Type B pancreatic cell (in vitro differentiated cells): ENCODE measurements at regions not wholly inside any gene's neighbourhood (a gene's known extent, or its start where the extent isn't known, plus 50 kb on each side); places are given as distances from the start of the nearest gene placed in this dataset.
"Not testable (repeated sequence)": the region's sequence is repeated elsewhere in the genome, so short reads cannot be mapped to it uniquely, and the experiment has no call there.

Source experiments
- DNase-seq: peaks from one replicate; pipeline ENCODE4 v3.0.0; 2021; ENCODE audit warnings: mixed read lengths; ENCODE audit not compliant: unreplicated experiment; ENCODE audit errors: extremely low spot score
- H3K27ac Mint-ChIP-seq: 2 replicates; pipeline ENCODE4 v1.8.0; 2021; ENCODE audit warnings: mild to moderate bottlenecking, mixed read lengths
- H3K27me3 Mint-ChIP-seq: 2 replicates; pipeline ENCODE4 v1.8.0; 2021; ENCODE audit warnings: mixed read lengths
- H3K36me3 Mint-ChIP-seq: 2 replicates; pipeline ENCODE4 v1.8.0; 2021; ENCODE audit warnings: mixed read lengths
- H3K4me1 Mint-ChIP-seq: one replicate; pipeline ENCODE4 v1.8.0; 2021; ENCODE audit warnings: mixed read lengths; ENCODE audit not compliant: unreplicated experiment
- H3K4me3 Mint-ChIP-seq: 2 replicates; pipeline ENCODE4 v1.8.0; 2021; ENCODE audit warnings: mild to moderate bottlenecking, mixed read lengths
- H3K9me3 Mint-ChIP-seq: 2 replicates; pipeline ENCODE4 v1.8.0; 2021; ENCODE audit warnings: mixed read lengths
- CTCF ChIP-seq: fragments of 200-600 bp; sonication (generic); conservative IDR thresholded peaks from 2 replicates; pipeline ENCODE4 v1.5.0; 2021; ENCODE audit warnings: antibody characterized with exemption, mild to moderate bottlenecking

GRCh38 chr20:54793291-54793992 is 318.0 kb downstream of the DOK5 start:
- no peaks in the 10 kb centered on the region for H3K36me3 Mint-ChIP-seq
- no peak overlapping the region for H3K27ac Mint-ChIP-seq
- no peak overlapping the region for H3K4me3 Mint-ChIP-seq

GRCh38 chr20:54792688-54793087 is 317.3 kb downstream of the DOK5 start:
- Mint-ChIP-seq H3K9me3 (no peaks in the 10 kb centered on the region), H3K36me3 (no peaks in the 10 kb centered on the region), H3K4me1 (peaks cover 6% of the 10 kb centered on the region), H3K4me3 (no peak overlapping the region), H3K27me3 (no peaks in the 10 kb centered on the region), H3K27ac (no peak overlapping the region)
- TF ChIP-seq CTCF = no peak
- no peak for DNase-seq

More at GRCh38 chr20:54793291-54793992, 318.0 kb downstream of the DOK5 start:
- no peak for DNase-seq
- Mint-ChIP-seq H3K4me1 (peaks cover 6% of the 10 kb centered on the region), H3K9me3 (no peaks in the 10 kb centered on the region), H3K27me3 (no peaks in the 10 kb centered on the region)
- no peak for TF ChIP-seq CTCF

GRCh38 chr20:54788260-54788659 is 312.9 kb downstream of the DOK5 start:
- H3K9me3 Mint-ChIP-seq, H3K36me3 Mint-ChIP-seq: not testable (repeated sequence)

GRCh38 chr20:54782758-54783157 is 307.4 kb downstream of the DOK5 start:
- H3K9me3 Mint-ChIP-seq, H3K27me3 Mint-ChIP-seq, H3K27ac Mint-ChIP-seq, H3K36me3 Mint-ChIP-seq, H3K4me1 Mint-ChIP-seq, H3K4me3 Mint-ChIP-seq, DNase-seq: not testable (repeated sequence)

More at GRCh38 chr20:54788260-54788659, 312.9 kb downstream of the DOK5 start:
- not testable (repeated sequence) for H3K27me3 Mint-ChIP-seq, DNase-seq, H3K27ac Mint-ChIP-seq, H3K4me3 Mint-ChIP-seq, H3K4me1 Mint-ChIP-seq

GRCh38 chr20:54774426-54774825 is 299.0 kb downstream of the DOK5 start:
- no peaks in the 10 kb centered on the region for H3K9me3 Mint-ChIP-seq
- H3K4me1 Mint-ChIP-seq = no peaks in the 10 kb centered on the region
- H3K36me3 Mint-ChIP-seq = no peaks in the 10 kb centered on the region
- DNase-seq = no peak
- TF ChIP-seq CTCF = no peak
- H3K4me3 Mint-ChIP-seq = no peak overlapping the region
- H3K27me3 Mint-ChIP-seq = peaks cover 3% of the 10 kb centered on the region
- H3K27ac Mint-ChIP-seq = no peak overlapping the region

GRCh38 chr20:54773643-54774000 is 298.2 kb downstream of the DOK5 start:
- Mint-ChIP-seq H3K4me3 (no peak overlapping the region), H3K36me3 (no peaks in the 10 kb centered on the region), H3K9me3 (no peaks in the 10 kb centered on the region), H3K27me3 (peaks cover 3% of the 10 kb centered on the region), H3K27ac (no peak overlapping the region), H3K4me1 (no peaks in the 10 kb centered on the region)
- DNase-seq = no peak
- no peak for TF ChIP-seq CTCF
